ENCODE measurements at regions not wholly inside any gene's neighbourhood (a gene's known extent, or its start where the extent isn't known, plus 50 kb on each side); places are given as distances from the start of the nearest gene placed in this dataset.

DNA sequence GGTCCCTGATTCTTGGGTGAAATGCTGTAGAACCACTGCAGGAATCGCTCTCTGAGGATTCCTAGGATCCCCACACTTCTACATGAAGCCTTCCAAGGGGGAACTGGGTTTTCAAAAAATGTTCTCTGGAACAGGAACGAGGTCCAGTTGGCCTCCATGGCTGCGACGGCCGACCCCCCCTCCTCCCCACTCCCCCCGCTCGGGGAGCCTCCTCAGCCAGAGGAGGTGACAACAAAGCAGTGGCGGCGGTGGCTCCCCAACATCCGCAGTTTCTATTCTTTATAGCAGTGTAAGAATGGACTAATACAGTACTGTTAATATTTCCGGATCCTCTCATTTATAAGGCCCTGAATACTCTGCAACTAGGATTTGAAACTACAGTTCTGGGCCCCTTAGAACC, 84.0 kb upstream of the PLAAT1 start (continued):
- TF ChIP-seq, protein P1, sequence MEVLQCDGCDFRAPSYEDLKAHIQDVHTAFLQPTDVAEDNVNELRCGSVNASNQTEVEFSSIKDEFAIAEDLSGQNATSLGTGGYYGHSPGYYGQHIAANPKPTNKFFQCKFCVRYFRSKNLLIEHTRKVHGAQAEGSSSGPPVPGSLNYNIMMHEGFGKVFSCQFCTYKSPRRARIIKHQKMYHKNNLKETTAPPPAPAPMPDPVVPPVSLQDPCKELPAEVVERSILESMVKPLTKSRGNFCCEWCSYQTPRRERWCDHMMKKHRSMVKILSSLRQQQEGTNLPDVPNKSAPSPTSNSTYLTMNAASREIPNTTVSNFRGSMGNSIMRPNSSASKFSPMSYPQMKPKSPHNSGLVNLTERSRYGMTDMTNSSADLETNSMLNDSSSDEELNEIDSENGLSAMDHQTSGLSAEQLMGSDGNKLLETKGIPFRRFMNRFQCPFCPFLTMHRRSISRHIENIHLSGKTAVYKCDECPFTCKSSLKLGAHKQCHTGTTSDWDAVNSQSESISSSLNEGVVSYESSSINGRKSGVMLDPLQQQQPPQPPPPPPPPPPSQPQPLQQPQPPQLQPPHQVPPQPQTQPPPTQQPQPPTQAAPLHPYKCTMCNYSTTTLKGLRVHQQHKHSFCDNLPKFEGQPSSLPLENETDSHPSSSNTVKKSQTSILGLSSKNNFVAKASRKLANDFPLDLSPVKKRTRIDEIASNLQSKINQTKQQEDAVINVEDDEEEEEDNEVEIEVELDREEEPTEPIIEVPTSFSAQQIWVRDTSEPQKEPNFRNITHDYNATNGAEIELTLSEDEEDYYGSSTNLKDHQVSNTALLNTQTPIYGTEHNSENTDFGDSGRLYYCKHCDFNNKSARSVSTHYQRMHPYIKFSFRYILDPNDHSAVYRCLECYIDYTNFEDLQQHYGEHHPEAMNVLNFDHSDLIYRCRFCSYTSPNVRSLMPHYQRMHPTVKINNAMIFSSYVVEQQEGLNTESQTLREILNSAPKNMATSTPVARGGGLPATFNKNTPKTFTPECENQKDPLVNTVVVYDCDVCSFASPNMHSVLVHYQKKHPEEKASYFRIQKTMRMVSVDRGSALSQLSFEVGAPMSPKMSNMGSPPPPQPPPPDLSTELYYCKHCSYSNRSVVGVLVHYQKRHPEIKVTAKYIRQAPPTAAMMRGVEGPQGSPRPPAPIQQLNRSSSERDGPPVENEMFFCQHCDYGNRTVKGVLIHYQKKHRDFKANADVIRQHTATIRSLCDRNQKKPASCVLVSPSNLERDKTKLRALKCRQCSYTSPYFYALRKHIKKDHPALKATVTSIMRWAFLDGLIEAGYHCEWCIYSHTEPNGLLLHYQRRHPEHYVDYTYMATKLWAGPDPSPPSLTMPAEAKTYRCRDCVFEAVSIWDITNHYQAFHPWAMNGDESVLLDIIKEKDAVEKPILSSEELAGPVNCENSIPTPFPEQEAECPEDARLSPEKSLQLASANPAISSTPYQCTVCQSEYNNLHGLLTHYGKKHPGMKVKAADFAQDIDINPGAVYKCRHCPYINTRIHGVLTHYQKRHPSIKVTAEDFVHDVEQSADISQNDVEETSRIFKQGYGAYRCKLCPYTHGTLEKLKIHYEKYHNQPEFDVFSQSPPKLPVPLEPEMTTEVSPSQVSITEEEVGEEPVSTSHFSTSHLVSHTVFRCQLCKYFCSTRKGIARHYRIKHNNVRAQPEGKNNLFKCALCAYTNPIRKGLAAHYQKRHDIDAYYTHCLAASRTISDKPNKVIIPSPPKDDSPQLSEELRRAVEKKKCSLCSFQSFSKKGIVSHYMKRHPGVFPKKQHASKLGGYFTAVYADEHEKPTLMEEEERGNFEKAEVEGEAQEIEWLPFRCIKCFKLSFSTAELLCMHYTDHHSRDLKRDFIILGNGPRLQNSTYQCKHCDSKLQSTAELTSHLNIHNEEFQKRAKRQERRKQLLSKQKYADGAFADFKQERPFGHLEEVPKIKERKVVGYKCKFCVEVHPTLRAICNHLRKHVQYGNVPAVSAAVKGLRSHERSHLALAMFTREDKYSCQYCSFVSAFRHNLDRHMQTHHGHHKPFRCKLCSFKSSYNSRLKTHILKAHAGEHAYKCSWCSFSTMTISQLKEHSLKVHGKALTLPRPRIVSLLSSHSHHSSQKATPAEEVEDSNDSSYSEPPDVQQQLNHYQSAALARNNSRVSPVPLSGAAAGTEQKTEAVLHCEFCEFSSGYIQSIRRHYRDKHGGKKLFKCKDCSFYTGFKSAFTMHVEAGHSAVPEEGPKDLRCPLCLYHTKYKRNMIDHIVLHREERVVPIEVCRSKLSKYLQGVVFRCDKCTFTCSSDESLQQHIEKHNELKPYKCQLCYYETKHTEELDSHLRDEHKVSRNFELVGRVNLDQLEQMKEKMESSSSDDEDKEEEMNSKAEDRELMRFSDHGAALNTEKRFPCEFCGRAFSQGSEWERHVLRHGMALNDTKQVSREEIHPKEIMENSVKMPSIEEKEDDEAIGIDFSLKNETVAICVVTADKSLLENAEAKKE (CRISPR knock-in tag; IDR thresholded peaks at IDR 0.05), result no peak
- no peak for TF ChIP-seq ZNF114 (CRISPR knock-in tag; IDR thresholded peaks at IDR 0.05)
- no peak for TF ChIP-seq JUNB (IDR thresholded peaks at IDR 0.05; ENCODE audit: unreplicated experiment)

DNA sequence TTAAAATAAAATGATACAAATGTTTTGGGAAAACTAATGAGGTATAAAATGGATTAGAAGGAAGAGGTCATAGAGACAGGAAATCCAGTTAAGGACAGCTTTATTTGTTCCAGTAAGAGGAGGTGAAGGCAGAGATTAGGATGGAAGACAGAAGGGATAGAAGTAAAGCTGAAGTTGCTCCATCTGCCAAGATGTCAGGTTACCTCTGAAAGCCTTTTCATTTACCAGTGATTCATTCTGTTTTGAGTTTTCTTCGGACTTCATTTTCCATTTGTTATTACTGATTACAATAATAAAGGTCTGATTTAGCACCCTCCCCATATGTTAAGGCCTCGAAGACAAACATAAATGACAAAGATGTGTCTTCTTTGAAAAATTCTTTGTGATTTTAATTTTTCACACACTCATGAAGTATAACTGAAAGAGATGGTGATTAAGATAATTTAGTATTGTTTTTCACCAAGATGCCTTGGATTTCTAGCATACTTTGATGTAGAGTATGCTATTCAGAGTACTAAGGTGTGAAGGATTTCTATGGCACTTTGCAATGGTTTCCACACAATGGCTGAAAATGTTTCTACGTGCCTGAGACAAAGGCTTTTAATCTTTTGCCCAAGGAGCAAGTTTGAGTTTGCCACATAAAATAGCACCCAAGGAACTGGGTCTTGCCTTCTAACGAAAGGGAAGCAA, 75.4 kb upstream of the PLAAT1 start:
- Mint-ChIP-seq H3K36me3 (ENCODE audit: low read depth) (no peaks in the 10 kb centered on the region), H3K9me3 (no peaks in the 10 kb centered on the region), H3K27ac (no peak overlapping the region), H3K27me3 (ENCODE audit: insufficient read depth, low read depth, poor library complexity) (peaks cover 1% of the 10 kb centered on the region), H3K4me3 (no peak overlapping the region), H3K4me1 (no peaks in the 10 kb centered on the region)
- DNase-seq (ENCODE audit: low spot score) (no peak), ATAC-seq (no peak)
- no peak overlapping the region for H3K4me2 ChIP-seq
- H4K20me1 ChIP-seq (replicated peaks; ENCODE audit: insufficient read depth), result no peaks in the 10 kb centered on the region
- H3K27ac ChIP-seq (ENCODE audit: low read depth), result no peak overlapping the region
- no peaks in the 10 kb centered on the region for H3F3A ChIP-seq (replicated peaks; ENCODE audit: low read depth)
- H3K27me3 ChIP-seq (ENCODE audit: insufficient read depth), result no peaks in the 10 kb centered on the region
- no peak overlapping the region for H3K4me3 ChIP-seq
- H2AFZ ChIP-seq, result no peak overlapping the region
- H3K79me2 ChIP-seq (replicated peaks; ENCODE audit: insufficient read depth), result no peaks in the 10 kb centered on the region
- no peaks in the 10 kb centered on the region for H3K9me2 ChIP-seq (ENCODE audit: insufficient read depth)
- no peaks in the 10 kb centered on the region for H3K4me1 ChIP-seq (ENCODE audit: insufficient read depth)
- H3K36me3 ChIP-seq (ENCODE audit: insufficient read depth), result no peaks in the 10 kb centered on the region
- TF ChIP-seq NANOG (IDR thresholded peaks at IDR 0.05; ENCODE audit: borderline replicate concordance) (no peak), EZH2 (IDR thresholded peaks at IDR 0.05; ENCODE audit: low read depth, unreplicated experiment) (no peak), CREB1 (CRISPR knock-in tag; IDR thresholded peaks at IDR 0.05; ENCODE audit: low read depth) (no peak), POLR2AphosphoS5 (IDR thresholded peaks at IDR 0.05; ENCODE audit: low read depth) (no peak), STAT1 (IDR thresholded peaks at IDR 0.05; ENCODE audit: unreplicated experiment) (no peak), ZNF114 (CRISPR knock-in tag; IDR thresholded peaks at IDR 0.05) (no peak)
- TF ChIP-seq, protein P1 (CRISPR knock-in tag; IDR thresholded peaks at IDR 0.05), result no peak
